ENCODE measurements at regions not wholly inside any gene's neighbourhood (a gene's known extent, or its start where the extent isn't known, plus 50 kb on each side); places are given as distances from the start of the nearest gene placed in this dataset.

DNA sequence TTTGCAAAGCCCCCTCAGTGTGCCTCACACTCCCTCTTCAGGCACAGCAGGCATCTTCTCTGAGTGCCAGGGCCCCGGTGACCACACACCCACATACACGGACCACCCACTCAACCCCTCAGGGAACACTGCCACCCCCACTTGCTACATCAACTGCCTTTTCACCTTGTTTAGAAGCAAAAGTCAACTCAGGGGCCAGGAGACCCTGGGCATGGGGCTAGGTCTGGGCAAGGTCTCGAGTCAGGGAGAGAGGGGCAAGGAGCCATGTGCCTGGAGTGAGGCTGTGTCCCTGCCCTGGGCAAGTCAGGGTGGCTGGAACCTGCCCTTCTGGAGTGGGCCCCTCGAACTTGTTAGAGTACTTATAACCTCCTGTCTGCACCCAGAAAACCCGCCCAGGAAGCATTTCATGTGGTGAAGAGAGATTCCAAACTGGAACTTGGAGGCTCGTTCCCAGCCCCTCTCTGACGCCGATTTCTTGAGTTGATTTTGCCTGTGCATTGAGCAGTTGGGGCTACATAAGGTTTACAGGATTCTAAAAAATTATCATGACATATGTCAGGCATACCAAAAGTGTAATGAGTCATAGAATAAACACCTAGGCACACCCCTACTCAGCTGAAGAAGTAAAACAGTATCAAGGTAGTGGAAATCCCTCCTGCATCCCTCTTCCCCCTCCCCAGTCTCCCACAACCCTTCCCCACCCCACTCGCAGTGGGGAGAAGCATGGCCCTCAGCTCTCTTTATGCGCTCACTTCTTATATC, 74.3 kb downstream of the MYEOV start:
- no peak overlapping the region for H4K8ac ChIP-seq (ENCODE audit: extremely low read depth, insufficient read depth, low read length)
- ChIA-PET CTCF (ENCODE audit: partially characterized antibody) (no interaction called here), POLR2A (ENCODE audit: partially characterized antibody) (no interaction called here)
- no peak overlapping the region for H3K4me3 ChIP-seq (ENCODE audit: extremely low read depth in 1 of 4, insufficient read depth in 2 of 4, low read depth in 3 of 4, low read length in 4 of 4)
- WGBS, 2 experiments (ENCODE audit: extremely low coverage in 1 of 2, insufficient coverage in 1 of 2, insufficient read length in 1 of 2, insufficient replicate concordance in 2 of 2, low coverage in 1 of 2, low lambda C conversion rate in 2 of 2, missing lambda C conversion rate in 1 of 2), result 96% methylated on average over 10 of the region's 10 CpGs; no CpG with 5 or more reads in 1 of the 2 experiments
- H2BK15ac ChIP-seq (ENCODE audit: low read length), result no peak overlapping the region
- no peaks in the 10 kb centered on the region for H3K23me2 ChIP-seq (ENCODE audit: low read depth, low read length)
- H3K36me3 ChIP-seq (ENCODE audit: control insufficient read depth in 2 of 4, insufficient read depth in 4 of 4, low read length in 3 of 4), result no peaks in the 10 kb centered on the region
- H2BK20ac ChIP-seq (ENCODE audit: low read length), result no peak overlapping the region
- no peak overlapping the region for H3K27ac ChIP-seq (ENCODE audit: low read depth, low read length)
- no peak overlapping the region for H3K4me2 ChIP-seq (ENCODE audit: insufficient read depth in 1 of 2, low read depth in 2 of 2, low read length in 2 of 2)
- no peak overlapping the region for H3K4ac ChIP-seq (replicated peaks; ENCODE audit: insufficient read length, low read depth, low read length)
- H3K27me3 ChIP-seq (replicated peaks in 1 of 4; ENCODE audit: control insufficient read depth in 3 of 4, extremely low read depth in 1 of 4, insufficient read depth in 3 of 4, low read length in 3 of 4), result no peaks in the 10 kb centered on the region
- H4K5ac ChIP-seq (ENCODE audit: insufficient read length, low read depth, low read length), result no peak overlapping the region
- no peak overlapping the region for H2BK12ac ChIP-seq (ENCODE audit: low read depth, low read length)
- H2AFZ ChIP-seq (ENCODE audit: low read length), result no peak overlapping the region
- no peaks in the 10 kb centered on the region for H4K20me1 ChIP-seq (replicated peaks in 1 of 2; ENCODE audit: control insufficient read depth in 1 of 2, insufficient read depth in 2 of 2, low read length in 2 of 2)
- no peak overlapping the region for H4K91ac ChIP-seq (replicated peaks; ENCODE audit: insufficient read length, low read length)
- no peak overlapping the region for H3K9ac ChIP-seq (replicated peaks in 1 of 4; ENCODE audit: extremely low read depth in 1 of 4, low read depth in 3 of 4, low read length in 3 of 4)
- no peak overlapping the region for H2BK120ac ChIP-seq (replicated peaks; ENCODE audit: low read depth, low read length)
- TF ChIP-seq USF2 (IDR thresholded peaks at IDR 0.05; ENCODE audit: low read length) (no peak), YY1 (IDR thresholded peaks at IDR 0.05; ENCODE audit: low read depth, low read length) (no peak)
- H2BK5ac ChIP-seq (ENCODE audit: low read depth, low read length), result no peak overlapping the region
- no peak overlapping the region for H3K18ac ChIP-seq (ENCODE audit: extremely low read depth, low read length)
- peaks cover 8 to 12% of the 10 kb centered on the region in 2 experiments; a peak in 3 of 4 replicates for H3K9me3 ChIP-seq (ENCODE audit: insufficient read depth in 2 of 2, low read depth in 1 of 2, low read length in 1 of 2)
- H3K4me1 ChIP-seq (replicated peaks in 1 of 4; ENCODE audit: control insufficient read depth in 3 of 4, insufficient read depth in 4 of 4, low read length in 3 of 4), result no peaks in the 10 kb centered on the region; a peak in 1 of 7 replicates
- DNase-seq (ENCODE audit: low read depth in 1 of 2, low spot score in 2 of 2), result peak in 1 of 2 experiments; percentile 28
- H2AK5ac ChIP-seq (ENCODE audit: low read depth, low read length), result no peak overlapping the region
- H3K79me1 ChIP-seq (ENCODE audit: low read depth, low read length), result no peaks in the 10 kb centered on the region
- no peak for FAIRE-seq
- H3K79me2 ChIP-seq (ENCODE audit: control insufficient read depth in 1 of 2, insufficient read depth in 2 of 2, low read length in 2 of 2), result no peaks in the 10 kb centered on the region
- no peak overlapping the region for H3K23ac ChIP-seq (ENCODE audit: insufficient read length)
- H3K14ac ChIP-seq (ENCODE audit: insufficient read length), result no peak overlapping the region
- H3K56ac ChIP-seq (replicated peaks; ENCODE audit: insufficient read length, low read depth, low read length), result no peak overlapping the region

Data from H1 (cell line).